ENCODE measurements at regions not wholly inside any gene's neighbourhood (a gene's known extent, or its start where the extent isn't known, plus 50 kb on each side); places are given as distances from the start of the nearest gene placed in this dataset.

GRCh38 chr1:193677874-193678273, 491.5 kb upstream of the B3GALT2 start:
- DNase-seq, result no peak

DNA sequence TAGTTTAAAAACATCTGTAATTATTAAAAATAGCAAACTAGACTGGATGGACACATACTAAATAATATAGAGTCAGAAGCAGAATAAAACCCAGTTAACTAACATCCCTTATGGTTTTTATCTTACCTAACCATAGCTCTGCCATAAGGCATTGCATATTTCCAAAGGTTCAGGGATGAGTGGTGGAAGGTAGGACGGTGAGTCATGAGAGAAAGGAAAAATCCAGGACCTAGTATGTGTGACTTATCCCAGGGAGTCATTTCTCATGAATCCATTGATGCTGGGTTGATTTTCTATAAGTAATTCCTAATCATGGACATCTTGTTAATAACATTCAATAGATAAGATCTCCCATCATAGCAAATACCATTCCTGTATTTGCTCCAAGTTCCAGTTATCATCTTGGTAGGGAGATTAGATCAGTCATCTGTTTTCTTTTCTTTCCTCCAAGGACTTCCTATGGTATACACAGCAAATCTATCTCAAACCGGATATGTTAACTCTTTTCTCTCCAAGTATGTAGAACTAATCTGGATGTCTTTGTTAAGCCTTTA, 490.7 kb upstream of the B3GALT2 start:
- no peak for DNase-seq

DNA sequence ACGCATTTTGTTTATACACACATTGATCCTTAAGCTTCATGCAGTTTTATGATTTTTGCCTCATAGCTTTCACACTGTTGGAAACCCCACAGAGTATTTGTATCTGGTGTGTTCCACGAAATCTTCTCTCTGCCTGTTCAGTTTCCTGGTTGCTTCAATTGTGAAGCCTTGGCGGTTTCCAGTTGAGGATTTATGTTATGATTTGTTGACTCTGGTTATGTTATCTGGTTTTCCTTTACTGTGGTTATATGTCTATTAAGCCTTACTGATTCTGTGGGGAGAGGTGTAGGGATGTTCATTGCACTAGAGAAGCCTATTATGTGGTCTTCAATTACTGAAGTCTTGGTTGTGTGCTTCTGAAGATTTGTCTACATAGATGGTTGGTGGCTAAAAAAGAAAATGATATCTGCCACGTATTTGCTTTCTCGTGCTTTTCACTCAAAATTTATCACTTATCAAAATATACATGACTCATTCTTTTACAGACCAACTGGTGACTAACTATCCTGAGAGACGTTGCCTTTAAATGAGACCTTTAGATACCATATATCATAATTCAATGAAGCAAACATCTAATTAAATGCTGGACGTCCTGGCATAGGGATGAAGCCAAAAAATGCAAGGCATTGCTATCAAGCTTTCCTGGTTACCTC, 488.0 kb upstream of the B3GALT2 start:
- no peak for DNase-seq

- DNase-seq, result no peak
Observed at GRCh38 chr1:193666485-193667083, 480.2 kb upstream of the B3GALT2 start.

DNA sequence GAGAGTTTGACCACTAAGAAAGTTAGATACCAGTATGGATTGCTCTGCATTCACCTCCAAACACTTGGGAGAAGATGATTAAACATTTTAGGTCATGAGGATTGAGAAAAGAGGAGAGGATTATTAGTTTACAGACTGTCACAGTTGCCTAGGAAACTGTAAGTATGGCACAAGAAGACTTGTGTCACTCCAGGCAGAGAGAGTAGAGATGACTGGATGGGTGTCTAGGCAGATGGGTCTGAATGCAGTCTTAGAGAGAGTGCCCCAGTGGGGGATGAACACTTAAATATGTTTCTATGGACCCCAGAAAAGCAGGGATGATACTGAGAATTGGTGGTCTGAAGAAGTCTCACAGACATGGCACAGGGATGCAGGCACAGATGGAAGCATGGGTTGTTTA, 477.6 kb upstream of the B3GALT2 start:
- DNase-seq, result no peak

DNA sequence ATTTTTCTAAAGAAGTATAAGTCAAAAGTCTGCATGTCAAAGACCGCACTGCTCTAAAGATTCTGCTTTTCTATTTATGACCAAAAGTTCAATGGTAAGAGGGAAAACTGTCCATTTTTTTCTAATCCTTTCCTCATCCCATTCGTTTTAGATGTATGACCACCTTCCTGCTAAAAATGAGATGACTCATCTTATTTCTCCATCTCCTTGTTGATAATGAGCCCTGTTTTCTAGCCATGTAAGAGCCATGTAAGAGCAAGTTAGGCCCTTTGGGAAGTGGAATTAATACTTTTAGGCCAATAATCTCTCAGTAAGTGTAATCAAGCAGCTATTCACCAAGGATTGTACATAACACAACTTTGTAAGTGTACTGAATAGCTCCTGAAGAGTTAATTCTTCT, 475.6 kb upstream of the B3GALT2 start:
- no peak for DNase-seq

GRCh38 chr1:193661385-193661784, 475.0 kb upstream of the B3GALT2 start:
- DNase-seq, result no peak

GRCh38 chr1:193660428-193660827, 474.0 kb upstream of the B3GALT2 start:
- no peak for DNase-seq

DNA sequence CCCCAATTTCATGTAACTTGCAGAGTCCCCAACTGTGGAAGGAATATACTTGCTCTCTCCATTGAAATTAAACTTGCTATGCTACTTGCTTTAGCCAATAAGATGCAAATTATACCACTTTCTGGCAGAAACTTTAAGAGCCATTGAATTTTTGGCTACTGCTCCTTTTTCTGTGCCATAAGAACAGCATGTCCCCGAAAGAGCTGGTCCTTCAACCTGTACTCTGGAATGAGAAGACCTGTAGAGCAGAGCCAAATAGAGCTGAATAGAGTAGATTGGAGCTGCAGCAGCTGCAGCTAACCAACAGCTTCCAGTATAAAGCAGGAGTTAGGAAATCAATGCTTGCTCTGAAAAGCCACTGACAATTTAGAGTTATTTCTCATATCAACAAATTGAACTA, 472.3 kb upstream of the B3GALT2 start:
- DNase-seq, result no peak

- no peak for DNase-seq
Observed at GRCh38 chr1:193658081-193658480, 471.7 kb upstream of the B3GALT2 start.

GRCh38 chr1:193657552-193657951, 471.1 kb upstream of the B3GALT2 start:
- DNase-seq, result no peak

DNA sequence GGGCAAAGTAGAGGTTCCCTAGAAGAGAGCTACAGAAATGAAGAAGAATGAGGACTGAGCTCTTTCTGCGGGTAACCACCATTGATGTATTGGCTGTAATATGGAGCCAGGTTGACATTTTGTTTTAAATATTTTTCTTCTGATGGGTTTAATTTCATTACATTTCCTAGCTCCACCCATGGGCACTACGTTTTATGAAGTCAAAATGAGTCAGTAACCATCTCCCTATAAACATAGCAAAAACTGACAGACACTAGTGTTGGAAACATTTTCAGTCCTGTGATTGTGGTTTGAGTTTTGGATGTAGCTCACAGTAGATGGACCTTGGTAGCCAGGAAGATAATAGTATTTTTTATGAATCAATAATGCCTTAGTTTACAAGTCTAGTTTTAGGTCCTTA, 470.4 kb upstream of the B3GALT2 start:
- DNase-seq, result no peak

- no peak for DNase-seq
Observed at GRCh38 chr1:193654951-193655735, 468.7 kb upstream of the B3GALT2 start.

DNA sequence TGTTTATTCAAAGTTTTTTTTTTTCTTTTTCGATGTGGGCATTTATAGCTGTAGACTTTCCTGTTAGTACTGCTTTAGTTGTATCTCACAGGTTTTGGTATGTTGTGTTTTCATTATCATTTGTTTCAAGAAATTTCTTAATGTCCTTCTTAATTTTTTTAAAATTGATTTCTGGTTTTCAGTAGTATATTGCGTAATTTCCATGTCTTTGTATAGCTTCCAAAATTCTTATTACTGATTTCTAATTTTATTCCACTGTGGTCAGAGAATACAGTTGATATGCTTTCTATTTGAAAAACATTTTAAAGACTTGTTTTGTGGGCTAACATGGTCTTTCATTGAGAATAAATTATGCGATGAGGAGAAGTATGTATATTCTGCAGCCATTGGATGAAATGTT, 463.2 kb upstream of the B3GALT2 start:
- DNase-seq, result no peak

DNA sequence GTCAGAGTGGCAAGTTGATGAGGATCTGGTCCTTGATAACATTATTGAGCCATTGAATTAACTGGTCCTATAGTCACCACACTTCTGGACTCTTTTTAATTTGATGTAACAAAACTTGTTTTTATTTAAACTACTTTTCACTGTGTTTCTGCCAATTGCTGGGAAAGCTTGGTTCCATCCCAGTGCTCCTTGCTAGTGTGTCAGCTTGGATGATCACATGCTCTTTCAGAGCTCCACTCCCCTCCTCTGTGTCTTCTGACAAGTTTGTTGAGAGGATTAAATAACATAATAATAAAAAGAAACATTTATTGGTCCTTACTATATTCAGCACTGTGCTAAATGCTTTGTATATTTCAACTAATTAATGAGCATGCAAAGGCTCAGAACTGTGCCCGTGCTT, 448.5 kb upstream of the B3GALT2 start:
- DNase-seq, result no peak

DNA sequence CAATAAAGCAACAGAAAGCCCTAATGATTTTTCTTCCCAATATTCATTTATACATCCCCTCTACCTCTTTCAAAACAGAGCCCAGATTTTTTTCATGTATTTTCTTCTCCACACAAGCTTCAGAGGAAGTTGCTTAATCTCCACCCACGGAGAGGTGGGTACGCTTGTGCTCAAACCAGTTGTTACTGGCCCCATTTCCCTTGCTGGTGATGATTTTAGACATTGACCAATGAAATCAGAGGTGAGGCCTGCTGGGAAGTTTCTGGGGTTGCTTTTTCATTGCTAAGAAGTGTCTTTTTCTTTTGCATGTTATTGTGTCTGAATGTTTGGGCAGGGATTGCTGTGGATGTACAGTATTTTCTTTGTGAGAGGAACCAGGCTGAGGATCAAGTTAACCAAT, 448.1 kb upstream of the B3GALT2 start:
- no peak for DNase-seq

DNA sequence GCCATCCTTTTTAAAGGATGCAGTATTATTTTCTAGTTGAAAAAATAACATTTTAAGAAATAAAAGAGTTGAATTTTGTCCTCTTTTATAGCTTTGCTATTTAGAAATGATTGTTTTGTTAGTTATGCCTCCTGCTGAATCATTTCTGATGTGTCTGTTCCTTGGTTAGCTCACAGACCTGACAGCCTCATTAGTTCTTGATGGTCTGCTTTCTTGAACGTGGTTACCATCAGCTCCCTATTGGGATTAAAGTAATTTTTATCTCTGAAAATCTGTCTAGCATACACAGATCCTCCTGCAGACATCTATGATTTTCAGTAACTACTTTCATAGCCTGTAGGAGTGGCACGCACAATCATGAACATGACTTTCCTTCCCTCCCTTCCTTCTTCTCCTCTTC, 447.6 kb upstream of the B3GALT2 start:
- DNase-seq, result no peak

DNA sequence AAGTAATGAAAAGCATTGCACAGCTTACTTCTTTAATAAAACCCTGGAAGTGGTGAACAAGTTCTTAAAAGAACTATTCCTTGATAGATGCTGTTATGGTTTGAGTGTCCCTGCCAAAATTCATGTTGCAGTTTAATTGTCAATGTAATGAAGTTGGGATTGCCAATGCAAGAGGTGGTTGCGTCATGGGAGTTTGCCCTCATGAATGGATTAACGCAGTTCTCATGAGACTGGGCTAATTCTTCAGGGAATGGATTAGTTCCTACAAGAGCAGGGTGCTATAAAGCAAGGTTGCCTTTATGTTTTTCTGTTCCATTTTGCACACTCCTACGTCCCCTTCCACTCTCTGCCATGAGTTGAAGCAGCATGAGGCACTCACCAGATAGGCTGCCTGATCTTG, 446.7 kb upstream of the B3GALT2 start:
- DNase-seq, result no peak

DNA sequence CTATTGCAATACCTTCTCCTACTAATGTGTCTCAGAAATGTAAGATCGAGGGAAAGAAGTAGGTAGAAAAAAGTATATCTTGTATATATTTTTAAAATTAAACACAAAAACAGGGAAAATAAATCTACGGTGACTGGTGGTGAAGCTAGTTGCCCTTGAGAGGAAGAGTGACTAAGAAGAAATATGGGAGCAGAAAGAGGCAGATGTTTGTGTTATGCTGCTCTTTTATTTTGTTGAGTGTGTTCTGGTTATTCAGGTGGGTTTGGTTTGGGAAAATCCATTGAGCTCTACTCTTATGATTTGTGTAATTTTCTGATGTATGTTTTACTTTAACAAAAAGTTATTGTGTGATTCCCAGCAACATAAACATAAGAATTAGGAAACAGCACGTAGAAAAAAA, 444.9 kb upstream of the B3GALT2 start:
- no peak for DNase-seq

GRCh38 chr1:193629875-193630274, 443.5 kb upstream of the B3GALT2 start:
- DNase-seq, result no peak

- DNase-seq, result no peak
Observed at GRCh38 chr1:193626695-193627094, 440.3 kb upstream of the B3GALT2 start.

- DNase-seq, result no peak
Observed at GRCh38 chr1:193625255-193625654, 438.8 kb upstream of the B3GALT2 start.

- no peak for DNase-seq
Observed at GRCh38 chr1:193619911-193620310, 433.5 kb upstream of the B3GALT2 start.

- DNase-seq, result no peak
Observed at GRCh38 chr1:193614817-193615216, 428.4 kb upstream of the B3GALT2 start.

All from femur (tissue), 1 donor.